ENCODE measurements at regions not wholly inside any gene's neighbourhood (a gene's known extent, or its start where the extent isn't known, plus 50 kb on each side); places are given as distances from the start of the nearest gene placed in this dataset.

GRCh38 chr18:37764541-37765288 lies 199.1 kb upstream of the CELF4 start:
- TF ChIP-seq POLR2A (IDR thresholded peaks at IDR 0.05): no peak
- TF ChIP-seq CTCF (IDR thresholded peaks at IDR 0.05): no peak
